SK-N-SH treated with all-trans-retinoic acid at 6 μM for 48 hours (cell line): ENCODE measurements at regions not wholly inside any gene's neighbourhood (a gene's known extent, or its start where the extent isn't known, plus 50 kb on each side); places are given as distances from the start of the nearest gene placed in this dataset.

Source experiments
- ATAC-seq: fragments of 200-7000 bp; cut with Tn5 transposase; 3 replicates; pipeline ENCODE4 v1.9.1; 2020; ENCODE audit warnings: mild to moderate bottlenecking, moderate library complexity
- ARNTL ChIP-seq: fragments of 450-650 bp; formaldehyde crosslinking; IDR thresholded peaks from 2 replicates; pipeline ENCODE4 v1.5.0; 2020; ENCODE audit warnings: low read depth, mild to moderate bottlenecking, moderate library complexity, borderline replicate concordance
- BACH2 ChIP-seq: fragments of 250-450 bp; sonication (Bioruptor Pico); IDR thresholded peaks from 2 replicates; pipeline ENCODE4 v1.9.0; 2021; ENCODE audit warnings: mild to moderate bottlenecking, borderline replicate concordance
- CSDC2 ChIP-seq: fragments of 250-450 bp; sonication (Bioruptor Pico); IDR thresholded peaks from 2 replicates; pipeline ENCODE4 v1.5.0; 2020; ENCODE audit warnings: mild to moderate bottlenecking, moderate library complexity
- ESRRG ChIP-seq: fragments of 250-450 bp; sonication (Bioruptor Pico); IDR thresholded peaks from 2 replicates; pipeline ENCODE4 v1.6.1; 2021; ENCODE audit warnings: mild to moderate bottlenecking
- GLIS3 ChIP-seq: fragments of 250-450 bp; sonication (Bioruptor Pico); IDR thresholded peaks from 2 replicates; pipeline ENCODE4 v1.5.0; 2020; ENCODE audit warnings: mild to moderate bottlenecking, moderate library complexity
- ISL1 ChIP-seq: fragments of 250-450 bp; sonication (Bioruptor Pico); IDR thresholded peaks from 2 replicates; pipeline ENCODE4 v2.1.2; 2022; ENCODE audit warnings: mild to moderate bottlenecking, moderate library complexity
- OSR1 ChIP-seq: fragments of 250-450 bp; sonication (Bioruptor Pico); IDR thresholded peaks from 2 replicates; pipeline ENCODE4 v1.8.0; 2022; ENCODE audit warnings: moderate library complexity, mild to moderate bottlenecking, inconsistent platforms
- PATZ1 ChIP-seq: fragments of 250-450 bp; sonication (Bioruptor Pico); IDR thresholded peaks from 2 replicates; pipeline ENCODE4 v1.8.0; 2020; ENCODE audit warnings: mild to moderate bottlenecking, moderate library complexity, borderline replicate concordance
- POU6F1 ChIP-seq: fragments of 250-450 bp; sonication (Bioruptor Pico); IDR thresholded peaks from 2 replicates; pipeline ENCODE4 v1.8.0; 2021; ENCODE audit warnings: low read depth, mild to moderate bottlenecking, moderate library complexity, borderline replicate concordance
- PPARA ChIP-seq: fragments of 250-450 bp; sonication (Bioruptor Pico); IDR thresholded peaks from 2 replicates; pipeline ENCODE4 v1.5.0; 2020; ENCODE audit warnings: mild to moderate bottlenecking, borderline replicate concordance
- RARB ChIP-seq: fragments of 250-450 bp; sonication (Bioruptor Pico); IDR thresholded peaks from 2 replicates; pipeline ENCODE4 v1.8.0; 2021; ENCODE audit warnings: mild to moderate bottlenecking, moderate library complexity
- SNAI2 ChIP-seq: fragments of 250-450 bp; sonication (Bioruptor Pico); IDR thresholded peaks from 2 replicates; pipeline ENCODE4 v1.5.0; 2020; ENCODE audit warnings: mild to moderate bottlenecking, moderate library complexity
- TOX ChIP-seq: fragments of 250-450 bp; sonication (Bioruptor Pico); IDR thresholded peaks from 2 replicates; pipeline ENCODE4 v1.8.0; 2021; ENCODE audit warnings: mild to moderate bottlenecking, moderate library complexity, borderline replicate concordance
- TSHZ2 ChIP-seq: fragments of 250-450 bp; sonication (Bioruptor Pico); IDR thresholded peaks from 2 replicates; pipeline ENCODE4 v1.5.0; 2020; ENCODE audit warnings: mild to moderate bottlenecking, moderate library complexity
- ZC3H10 ChIP-seq: fragments of 250-450 bp; sonication (Bioruptor Pico); IDR thresholded peaks from 2 replicates; pipeline ENCODE4 v1.5.1; 2021; ENCODE audit warnings: mild to moderate bottlenecking, moderate library complexity
- ZFP3 ChIP-seq: fragments of 250-450 bp; sonication (Bioruptor Pico); IDR thresholded peaks from 2 replicates; pipeline ENCODE4 v1.5.0; 2020; ENCODE audit warnings: mild to moderate bottlenecking, moderate library complexity
- ZFP30 ChIP-seq: fragments of 450-650 bp; formaldehyde crosslinking; IDR thresholded peaks from 2 replicates; pipeline ENCODE4 v1.5.0; 2022; ENCODE audit warnings: mild to moderate bottlenecking, moderate library complexity
- ZNF565 ChIP-seq: fragments of 450-650 bp; formaldehyde crosslinking; conservative IDR thresholded peaks from 2 replicates; pipeline ENCODE4 v1.5.0; 2020; ENCODE audit warnings: low read depth, mild to moderate bottlenecking, moderate library complexity
- ZNF70 ChIP-seq: fragments of 450-650 bp; formaldehyde crosslinking; IDR thresholded peaks from 2 replicates; pipeline ENCODE4 v1.5.0; 2020; ENCODE audit warnings: mild to moderate bottlenecking, moderate library complexity
- ZNF8 ChIP-seq: fragments of 450-650 bp; formaldehyde crosslinking; IDR thresholded peaks from 2 replicates; pipeline ENCODE4 v1.5.0; 2020; ENCODE audit warnings: mild to moderate bottlenecking, moderate library complexity
- TF ChIP-seq, protein P1 (sequence below): fragments of 250-450 bp; sonication (Bioruptor Pico); IDR thresholded peaks from 2 replicates; pipeline ENCODE4 v1.5.1; 2021; ENCODE audit warnings: mild to moderate bottlenecking, moderate library complexity
- TF ChIP-seq, protein P2 (sequence below): fragments of 250-450 bp; sonication (Bioruptor Pico); IDR thresholded peaks from 2 replicates; pipeline ENCODE4 v1.5.1; 2020; ENCODE audit warnings: low read depth, mild to moderate bottlenecking, moderate library complexity

DNA sequence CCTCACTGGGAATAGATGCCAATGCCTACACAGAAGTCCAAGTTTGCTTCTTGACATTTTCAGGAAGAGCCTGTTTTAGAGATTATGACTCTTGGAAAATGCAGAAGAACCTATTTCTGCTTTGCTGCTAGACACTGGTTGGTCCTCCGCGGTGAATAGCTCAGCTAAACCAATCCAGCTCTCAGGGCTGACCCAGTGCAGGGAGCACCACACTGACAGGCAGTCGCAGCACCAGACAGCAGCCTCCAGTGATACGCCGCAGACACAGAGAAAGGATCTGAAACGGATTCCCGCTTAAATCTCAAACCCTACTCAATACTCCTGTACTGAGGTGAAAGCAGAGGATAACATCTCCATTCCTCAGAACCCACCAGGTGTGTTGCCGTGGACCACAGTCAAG lies 183.4 kb downstream of the ENGASE start:
- no peak for ATAC-seq
- TF ChIP-seq ZNF8 (CRISPR knock-in tag) (no peak), POU6F1 (CRISPR knock-in tag) (no peak), TOX (CRISPR knock-in tag) (no peak), ZFP30 (CRISPR knock-in tag) (no peak), ESRRG (CRISPR knock-in tag) (no peak), ZNF565 (no peak), CSDC2 (CRISPR knock-in tag) (no peak), GLIS3 (CRISPR knock-in tag) (no peak), PATZ1 (CRISPR knock-in tag) (no peak), RARB (CRISPR knock-in tag) (no peak), ARNTL (CRISPR knock-in tag) (no peak), PPARA (CRISPR knock-in tag) (no peak), ZFP3 (CRISPR knock-in tag) (no peak), ISL1 (no peak)
- TF ChIP-seq, protein P1, sequence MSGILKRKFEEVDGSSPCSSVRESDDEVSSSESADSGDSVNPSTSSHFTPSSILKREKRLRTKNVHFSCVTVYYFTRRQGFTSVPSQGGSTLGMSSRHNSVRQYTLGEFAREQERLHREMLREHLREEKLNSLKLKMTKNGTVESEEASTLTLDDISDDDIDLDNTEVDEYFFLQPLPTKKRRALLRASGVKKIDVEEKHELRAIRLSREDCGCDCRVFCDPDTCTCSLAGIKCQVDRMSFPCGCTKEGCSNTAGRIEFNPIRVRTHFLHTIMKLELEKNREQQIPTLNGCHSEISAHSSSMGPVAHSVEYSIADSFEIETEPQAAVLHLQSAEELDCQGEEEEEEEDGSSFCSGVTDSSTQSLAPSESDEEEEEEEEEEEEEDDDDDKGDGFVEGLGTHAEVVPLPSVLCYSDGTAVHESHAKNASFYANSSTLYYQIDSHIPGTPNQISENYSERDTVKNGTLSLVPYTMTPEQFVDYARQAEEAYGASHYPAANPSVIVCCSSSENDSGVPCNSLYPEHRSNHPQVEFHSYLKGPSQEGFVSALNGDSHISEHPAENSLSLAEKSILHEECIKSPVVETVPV (CRISPR knock-in tag) = no peak
- TF ChIP-seq, protein P2, sequence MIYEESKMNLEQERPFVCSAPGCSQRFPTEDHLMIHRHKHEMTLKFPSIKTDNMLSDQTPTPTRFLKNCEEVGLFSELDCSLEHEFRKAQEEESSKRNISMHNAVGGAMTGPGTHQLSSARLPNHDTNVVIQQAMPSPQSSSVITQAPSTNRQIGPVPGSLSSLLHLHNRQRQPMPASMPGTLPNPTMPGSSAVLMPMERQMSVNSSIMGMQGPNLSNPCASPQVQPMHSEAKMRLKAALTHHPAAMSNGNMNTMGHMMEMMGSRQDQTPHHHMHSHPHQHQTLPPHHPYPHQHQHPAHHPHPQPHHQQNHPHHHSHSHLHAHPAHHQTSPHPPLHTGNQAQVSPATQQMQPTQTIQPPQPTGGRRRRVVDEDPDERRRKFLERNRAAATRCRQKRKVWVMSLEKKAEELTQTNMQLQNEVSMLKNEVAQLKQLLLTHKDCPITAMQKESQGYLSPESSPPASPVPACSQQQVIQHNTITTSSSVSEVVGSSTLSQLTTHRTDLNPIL (CRISPR knock-in tag) = no peak

- no peak for ATAC-seq
- TF ChIP-seq TOX (CRISPR knock-in tag) (no peak), TSHZ2 (CRISPR knock-in tag) (no peak), OSR1 (CRISPR knock-in tag) (no peak), ESRRG (CRISPR knock-in tag) (no peak), RARB (CRISPR knock-in tag) (no peak), PPARA (CRISPR knock-in tag) (no peak), ZFP30 (CRISPR knock-in tag) (no peak), ZNF70 (CRISPR knock-in tag) (no peak), ISL1 (no peak), SNAI2 (CRISPR knock-in tag) (no peak), BACH2 (no peak), GLIS3 (CRISPR knock-in tag) (no peak), ZC3H10 (no peak), ARNTL (CRISPR knock-in tag) (no peak), ZNF8 (CRISPR knock-in tag) (no peak), PATZ1 (CRISPR knock-in tag) (no peak), ZNF565 (no peak)
- TF ChIP-seq, protein P2 (CRISPR knock-in tag) = no peak
- TF ChIP-seq, protein P1 (CRISPR knock-in tag) = no peak
Measured at GRCh38 chr17:79255926-79256585, 181.4 kb downstream of the ENGASE start.
